Stimulated activated memory B cell treated with anti-CD40 and anti-IgM and Interleukin-4, amounts not matched to agents 10 μg/mL and 1 μg/mL and 100 μg/mL, for 72 hours (primary cell): ENCODE measurements at regions not wholly inside any gene's neighbourhood (a gene's known extent, or its start where the extent isn't known, plus 50 kb on each side); places are given as distances from the start of the nearest gene placed in this dataset.
"Not testable (repeated sequence)": the region's sequence is repeated elsewhere in the genome, so short reads cannot be mapped to it uniquely, and the experiment has no call there.

Experiments
- ATAC-seq: fragments of 150-1000 bp; cut with Tn5 transposase; 2 replicates; pipeline ENCODE4 v1.10.0; 2021
- H3K27ac Mint-ChIP-seq: one replicate; pipeline ENCODE4 v1.8.0; 2022; ENCODE audit warnings: mild to moderate bottlenecking, mixed read lengths
- H3K27me3 Mint-ChIP-seq: one replicate; pipeline ENCODE4 v1.8.0; 2022; ENCODE audit warnings: mixed read lengths
- H3K36me3 Mint-ChIP-seq: one replicate; pipeline ENCODE4 v1.8.0; 2022; ENCODE audit warnings: mixed read lengths
- H3K4me1 Mint-ChIP-seq: one replicate; pipeline ENCODE4 v1.8.0; 2022; ENCODE audit warnings: mixed read lengths
- H3K4me3 Mint-ChIP-seq: one replicate; pipeline ENCODE4 v1.8.0; 2022; ENCODE audit warnings: mild to moderate bottlenecking, moderate library complexity, mixed read lengths
- H3K9me3 Mint-ChIP-seq: one replicate; pipeline ENCODE4 v1.8.0; 2022; ENCODE audit warnings: mixed read lengths

GRCh38 chr12:124159655-124160054 lies 135.2 kb upstream of the RFLNA start:
- H3K27me3 Mint-ChIP-seq = peaks cover 40% of the 10 kb centered on the region
- no peak for ATAC-seq
- H3K36me3 Mint-ChIP-seq = no peaks in the 10 kb centered on the region

GRCh38 chr12:124160097-124160756 lies 134.7 kb upstream of the RFLNA start:
- no peak overlapping the region for H3K27ac Mint-ChIP-seq
- H3K4me1 Mint-ChIP-seq = no peaks in the 10 kb centered on the region
- H3K27me3 Mint-ChIP-seq = peaks cover 40% of the 10 kb centered on the region
- ATAC-seq = no peak
- no peak overlapping the region for H3K4me3 Mint-ChIP-seq
- peaks cover 10% of the 10 kb centered on the region for H3K9me3 Mint-ChIP-seq
- H3K36me3 Mint-ChIP-seq = no peaks in the 10 kb centered on the region

More at GRCh38 chr12:124159655-124160054, 135.2 kb upstream of the RFLNA start:
- Mint-ChIP-seq H3K27ac (no peak overlapping the region), H3K4me3 (no peak overlapping the region), H3K4me1 (no peaks in the 10 kb centered on the region), H3K9me3 (peaks cover 7% of the 10 kb centered on the region)

GRCh38 chr12:124161402-124161801 lies 133.5 kb upstream of the RFLNA start:
- H3K4me1 Mint-ChIP-seq, H3K27ac Mint-ChIP-seq, H3K4me3 Mint-ChIP-seq, ATAC-seq, H3K36me3 Mint-ChIP-seq: not testable (repeated sequence)
- peaks cover 40% of the 10 kb centered on the region for H3K27me3 Mint-ChIP-seq
- peaks cover 12% of the 10 kb centered on the region for H3K9me3 Mint-ChIP-seq

- Mint-ChIP-seq H3K4me3 (no peak overlapping the region), H3K27ac (no peak overlapping the region), H3K27me3 (peaks cover 30% of the 10 kb centered on the region), H3K9me3 (peaks cover 12% of the 10 kb centered on the region), H3K36me3 (no peaks in the 10 kb centered on the region), H3K4me1 (no peaks in the 10 kb centered on the region)
- ATAC-seq = no peak
Observed at GRCh38 chr12:124162151-124163110, 132.5 kb upstream of the RFLNA start.

- no peaks in the 10 kb centered on the region for H3K4me1 Mint-ChIP-seq
- peaks cover 10% of the 10 kb centered on the region for H3K27me3 Mint-ChIP-seq
- ATAC-seq = no peak
- H3K9me3 Mint-ChIP-seq = peaks cover 12% of the 10 kb centered on the region
- H3K4me3 Mint-ChIP-seq = no peak overlapping the region
- H3K36me3 Mint-ChIP-seq = no peaks in the 10 kb centered on the region
- no peak overlapping the region for H3K27ac Mint-ChIP-seq
Observed at GRCh38 chr12:124165695-124166094, 129.2 kb upstream of the RFLNA start.

- H3K4me1 Mint-ChIP-seq = no peaks in the 10 kb centered on the region
- no peak for ATAC-seq
- peaks cover 12% of the 10 kb centered on the region for H3K27me3 Mint-ChIP-seq
- H3K9me3 Mint-ChIP-seq = peaks cover 12% of the 10 kb centered on the region
- H3K36me3 Mint-ChIP-seq = no peaks in the 10 kb centered on the region
- H3K27ac Mint-ChIP-seq = no peak overlapping the region
- no peak overlapping the region for H3K4me3 Mint-ChIP-seq
Observed at GRCh38 chr12:124167141-124167540, 127.8 kb upstream of the RFLNA start.

- ATAC-seq = no peak
- no peak overlapping the region for H3K27ac Mint-ChIP-seq
- H3K36me3 Mint-ChIP-seq = no peaks in the 10 kb centered on the region
- H3K27me3 Mint-ChIP-seq = peaks cover 21% of the 10 kb centered on the region
- H3K9me3 Mint-ChIP-seq = peaks cover 9% of the 10 kb centered on the region
- H3K4me3 Mint-ChIP-seq = no peak overlapping the region
- no peaks in the 10 kb centered on the region for H3K4me1 Mint-ChIP-seq
Observed at GRCh38 chr12:124168016-124168786, 126.7 kb upstream of the RFLNA start.

GRCh38 chr12:124169577-124170284 lies 125.2 kb upstream of the RFLNA start:
- no peak overlapping the region for H3K27ac Mint-ChIP-seq
- no peak for ATAC-seq
- no peak overlapping the region for H3K4me3 Mint-ChIP-seq
- H3K4me1 Mint-ChIP-seq = no peaks in the 10 kb centered on the region
- H3K36me3 Mint-ChIP-seq = no peaks in the 10 kb centered on the region
- peaks cover 5% of the 10 kb centered on the region for H3K9me3 Mint-ChIP-seq
- H3K27me3 Mint-ChIP-seq = peaks cover 29% of the 10 kb centered on the region

- no peaks in the 10 kb centered on the region for H3K9me3 Mint-ChIP-seq
- H3K27me3 Mint-ChIP-seq = peaks cover 37% of the 10 kb centered on the region
- no peak for ATAC-seq
- no peak overlapping the region for H3K27ac Mint-ChIP-seq
- H3K4me1 Mint-ChIP-seq = no peaks in the 10 kb centered on the region
- H3K4me3 Mint-ChIP-seq = no peak overlapping the region
- no peaks in the 10 kb centered on the region for H3K36me3 Mint-ChIP-seq
Observed at GRCh38 chr12:124170760-124171159, 124.1 kb upstream of the RFLNA start.

GRCh38 chr12:124171231-124171979 lies 123.5 kb upstream of the RFLNA start:
- peak; percentile 58 for ATAC-seq
- Mint-ChIP-seq H3K27me3 (peaks cover 42% of the 10 kb centered on the region), H3K4me3 (no peak overlapping the region)

GRCh38 chr12:124172636-124173035 lies 122.3 kb upstream of the RFLNA start:
- H3K4me1 Mint-ChIP-seq = no peaks in the 10 kb centered on the region
- no peak overlapping the region for H3K27ac Mint-ChIP-seq
- no peaks in the 10 kb centered on the region for H3K9me3 Mint-ChIP-seq
- no peak for ATAC-seq
- H3K27me3 Mint-ChIP-seq = peaks cover 53% of the 10 kb centered on the region
- H3K4me3 Mint-ChIP-seq = no peak overlapping the region
- H3K36me3 Mint-ChIP-seq = no peaks in the 10 kb centered on the region

More at GRCh38 chr12:124171231-124171979, 123.5 kb upstream of the RFLNA start:
- Mint-ChIP-seq H3K4me1 (no peaks in the 10 kb centered on the region), H3K27ac (no peak overlapping the region), H3K9me3 (no peaks in the 10 kb centered on the region), H3K36me3 (no peaks in the 10 kb centered on the region)

- Mint-ChIP-seq H3K36me3 (no peaks in the 10 kb centered on the region), H3K9me3 (no peaks in the 10 kb centered on the region), H3K4me1 (no peaks in the 10 kb centered on the region), H3K4me3 (no peak overlapping the region), H3K27me3 (peaks cover 48% of the 10 kb centered on the region), H3K27ac (no peak overlapping the region)
- no peak for ATAC-seq
Observed at GRCh38 chr12:124173692-124174091, 121.2 kb upstream of the RFLNA start.

- no peaks in the 10 kb centered on the region for H3K9me3 Mint-ChIP-seq
- no peak for ATAC-seq
- H3K4me3 Mint-ChIP-seq = no peak overlapping the region
Observed at GRCh38 chr12:124174451-124175348, 120.2 kb upstream of the RFLNA start.

More at GRCh38 chr12:124174451-124175348, 120.2 kb upstream of the RFLNA start:
- Mint-ChIP-seq H3K4me1 (no peaks in the 10 kb centered on the region), H3K27ac (no peak overlapping the region), H3K36me3 (no peaks in the 10 kb centered on the region), H3K27me3 (peaks cover 58% of the 10 kb centered on the region)
